NB4 (cell line): ENCODE measurements at regions not wholly inside any gene's neighbourhood (a gene's known extent, or its start where the extent isn't known, plus 50 kb on each side); places are given as distances from the start of the nearest gene placed in this dataset.

ENCODE experiments used
- MAX ChIP-seq: IDR thresholded peaks from 2 replicates; pipeline ENCODE4 v1.6.1; 2011; ENCODE audit warnings: low read depth, low read length
- POLR2A ChIP-seq: IDR thresholded peaks from 2 replicates; pipeline ENCODE4 v1.6.1; 2011; ENCODE audit warnings: mild to moderate bottlenecking; ENCODE audit not compliant: insufficient read length; ENCODE audit errors: extremely low read depth
- TF ChIP-seq, protein P1 (sequence below): IDR thresholded peaks from one replicate; pipeline ENCODE4 v1.5.1; 2012; ENCODE audit warnings: low read depth, low read length

- TF ChIP-seq, protein P1, sequence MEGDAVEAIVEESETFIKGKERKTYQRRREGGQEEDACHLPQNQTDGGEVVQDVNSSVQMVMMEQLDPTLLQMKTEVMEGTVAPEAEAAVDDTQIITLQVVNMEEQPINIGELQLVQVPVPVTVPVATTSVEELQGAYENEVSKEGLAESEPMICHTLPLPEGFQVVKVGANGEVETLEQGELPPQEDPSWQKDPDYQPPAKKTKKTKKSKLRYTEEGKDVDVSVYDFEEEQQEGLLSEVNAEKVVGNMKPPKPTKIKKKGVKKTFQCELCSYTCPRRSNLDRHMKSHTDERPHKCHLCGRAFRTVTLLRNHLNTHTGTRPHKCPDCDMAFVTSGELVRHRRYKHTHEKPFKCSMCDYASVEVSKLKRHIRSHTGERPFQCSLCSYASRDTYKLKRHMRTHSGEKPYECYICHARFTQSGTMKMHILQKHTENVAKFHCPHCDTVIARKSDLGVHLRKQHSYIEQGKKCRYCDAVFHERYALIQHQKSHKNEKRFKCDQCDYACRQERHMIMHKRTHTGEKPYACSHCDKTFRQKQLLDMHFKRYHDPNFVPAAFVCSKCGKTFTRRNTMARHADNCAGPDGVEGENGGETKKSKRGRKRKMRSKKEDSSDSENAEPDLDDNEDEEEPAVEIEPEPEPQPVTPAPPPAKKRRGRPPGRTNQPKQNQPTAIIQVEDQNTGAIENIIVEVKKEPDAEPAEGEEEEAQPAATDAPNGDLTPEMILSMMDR, result no peak
- TF ChIP-seq MAX, result no peak
- no peak for TF ChIP-seq POLR2A
These were observed 400.8 kb upstream of the CNTN3 start for GRCh38 chr3:75015280-75015679.
